ENCODE measurements at regions not wholly inside any gene's neighbourhood (a gene's known extent, or its start where the extent isn't known, plus 50 kb on each side); places are given as distances from the start of the nearest gene placed in this dataset.

- H3K4me3 ChIP-seq (ENCODE audit: low read length): no peak overlapping the region
- no peak for ATAC-seq
- H3K36me3 ChIP-seq (ENCODE audit: low read depth, low read length): no peaks in the 10 kb centered on the region
- no peak overlapping the region for H3K27ac ChIP-seq (ENCODE audit: low read length)
- H3K79me2 ChIP-seq (ENCODE audit: low read length): no peaks in the 10 kb centered on the region
- no peak for TF ChIP-seq CTCF (conservative IDR thresholded peaks at IDR 0.05; ENCODE audit: low read depth, low read length)
- no peak for TF ChIP-seq EZH2phosphoT487 (IDR thresholded peaks at IDR 0.05; ENCODE audit: borderline replicate concordance, low read length)
- no peak for TF ChIP-seq EZH2 (IDR thresholded peaks at IDR 0.05; ENCODE audit: low read length, unreplicated experiment)
- ChIA-PET CTCF (no interaction called here), POLR2A (ENCODE audit: unreplicated experiment) (no interaction called here)
- H3K4me1 ChIP-seq (ENCODE audit: insufficient read depth, low read length): no peaks in the 10 kb centered on the region
- BruUV-seq (replicated peaks): no TSS peak
- no peaks in the 10 kb centered on the region for H3K9me3 ChIP-seq (ENCODE audit: low read length)
- no peak overlapping the region for H3K4me2 ChIP-seq (ENCODE audit: low read length)
- intact Hi-C loops (cut with micrococcal nuclease): loop anchor here (10.0 kb wide), 2 partner anchors 375 to 685 kb away; no protein-coding TSS in a partner anchor
- no peak for DNase-seq
- H3F3A ChIP-seq (ENCODE audit: low read length, unreplicated experiment): no peaks in the 10 kb centered on the region
- H3K9me2 ChIP-seq (replicated peaks; ENCODE audit: low read length): no peaks in the 10 kb centered on the region
- H4K20me1 ChIP-seq (ENCODE audit: low read length): no peaks in the 10 kb centered on the region
- no peak overlapping the region for H2AFZ ChIP-seq (ENCODE audit: low read length)
- no peaks in the 10 kb centered on the region for H3K27me3 ChIP-seq (ENCODE audit: low read length)
- H3K9ac ChIP-seq (ENCODE audit: low read length): no peak overlapping the region
Observed at GRCh38 chr1:98460136-98460535, 201.4 kb upstream of the SNX7 start.

DNA sequence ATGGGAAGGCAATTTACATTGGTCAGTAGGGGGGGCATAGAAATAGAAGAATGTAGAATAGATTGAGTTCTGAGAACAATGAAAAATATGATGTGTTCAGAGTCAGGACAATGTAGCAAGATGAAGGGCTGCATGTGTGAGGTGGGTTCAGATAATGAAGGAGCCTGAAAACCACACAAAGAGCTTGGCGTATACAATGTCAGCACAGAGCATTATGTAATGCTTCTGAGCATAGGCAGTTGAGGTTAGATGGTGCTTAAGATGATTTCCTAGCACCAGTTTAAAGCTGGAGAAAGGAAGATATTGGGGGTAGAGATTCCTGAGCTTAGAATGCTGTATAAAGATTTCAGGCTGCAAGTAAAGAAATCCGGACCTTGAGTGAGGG is 202.0 kb upstream of the SNX7 start:
- intact Hi-C loops (cut with micrococcal nuclease): no loop called here

More for the DNA sequence above, 202.0 kb upstream of the SNX7 start:
- H3K9me3 ChIP-seq (ENCODE audit: low read length): no peaks in the 10 kb centered on the region
- POLR2A ChIA-PET (ENCODE audit: unreplicated experiment): no interaction called here
- H3F3A ChIP-seq (ENCODE audit: low read length, unreplicated experiment): no peaks in the 10 kb centered on the region
- H3K4me2 ChIP-seq (ENCODE audit: low read length): no peak overlapping the region
- TF ChIP-seq CTCF (conservative IDR thresholded peaks at IDR 0.05; ENCODE audit: low read depth, low read length): no peak
- no peak for TF ChIP-seq EZH2 (IDR thresholded peaks at IDR 0.05; ENCODE audit: low read length, unreplicated experiment)
- TF ChIP-seq EZH2phosphoT487 (IDR thresholded peaks at IDR 0.05; ENCODE audit: borderline replicate concordance, low read length): no peak
- no peak overlapping the region for H3K9ac ChIP-seq (ENCODE audit: low read length)
- H3K4me1 ChIP-seq (ENCODE audit: insufficient read depth, low read length): no peaks in the 10 kb centered on the region
- no peak overlapping the region for H3K4me3 ChIP-seq (ENCODE audit: low read length)
- no peaks in the 10 kb centered on the region for H3K36me3 ChIP-seq (ENCODE audit: low read depth, low read length)
- CTCF ChIA-PET: no interaction called here
- DNase-seq: no peak
- H4K20me1 ChIP-seq (ENCODE audit: low read length): no peaks in the 10 kb centered on the region
- H3K27ac ChIP-seq (ENCODE audit: low read length): no peak overlapping the region
- no TSS peak for BruUV-seq (replicated peaks)
- no peak overlapping the region for H2AFZ ChIP-seq (ENCODE audit: low read length)
- H3K9me2 ChIP-seq (replicated peaks; ENCODE audit: low read length): no peaks in the 10 kb centered on the region
- no peaks in the 10 kb centered on the region for H3K27me3 ChIP-seq (ENCODE audit: low read length)
- no peak for ATAC-seq
- no peaks in the 10 kb centered on the region for H3K79me2 ChIP-seq (ENCODE audit: low read length)
